Suprapubic skin (tissue), 3 donors: ENCODE measurements at regions not wholly inside any gene's neighbourhood (a gene's known extent, or its start where the extent isn't known, plus 50 kb on each side); places are given as distances from the start of the nearest gene placed in this dataset.

Experiments
- CTCF ChIP-seq, 2 donors: fragments of 200-600 bp in 1 of 2; fragments of 450-650 bp in 1 of 2; sonication (generic) in 1 of 2; IDR thresholded peaks; one replicate each; pipeline ENCODE4 v1.5.1; 2016 to 2019; ENCODE audit warnings: antibody characterized with exemption in 2 of 2, mild to moderate bottlenecking in 1 of 2, moderate library complexity in 1 of 2
- POLR2A ChIP-seq, 2 donors: fragments of 450-650 bp; IDR thresholded peaks; one replicate each; pipeline ENCODE4 v1.6.1; 2017; ENCODE audit warnings: antibody characterized with exemption in 2 of 2, mild to moderate bottlenecking in 2 of 2, moderate library complexity in 2 of 2

GRCh38 chr12:77537663-77538062 is 293.0 kb upstream of the NAV3 start:
- TF ChIP-seq CTCF (IDR thresholded peaks at IDR 0.05), result no peak
- TF ChIP-seq POLR2A (IDR thresholded peaks at IDR 0.05), result no peak
